ENCODE measurements at regions not wholly inside any gene's neighbourhood (a gene's known extent, or its start where the extent isn't known, plus 50 kb on each side); places are given as distances from the start of the nearest gene placed in this dataset.

GRCh38 chr3:36210840-36211651 lies 169.3 kb upstream of the STAC start:
- Histone ChIP-seq H3K36me3 (replicated peaks) (no peaks in the 10 kb centered on the region), H3K27ac (no peak overlapping the region), H3K4me3 (ENCODE audit: low read depth, low read length) (no peak overlapping the region), H3K27me3 (replicated peaks) (no peaks in the 10 kb centered on the region)
- no peak for TF ChIP-seq CTCF (IDR thresholded peaks at IDR 0.05; ENCODE audit: low read depth, low read length, missing control alignments)
- in situ Hi-C loops (cut with HindIII; ENCODE audit: low pct_ligation_motif_present, low sequenced_read_pairs) = no loop called here
- DNase-seq = no peak

- no peaks in the 10 kb centered on the region for H3K27me3 ChIP-seq (replicated peaks)
- no peak for DNase-seq
- no peak for TF ChIP-seq CTCF (IDR thresholded peaks at IDR 0.05; ENCODE audit: low read depth, low read length, missing control alignments)
- H3K4me3 ChIP-seq (ENCODE audit: low read depth, low read length) = no peak overlapping the region
- in situ Hi-C loops (cut with HindIII; ENCODE audit: low pct_ligation_motif_present, low sequenced_read_pairs) = no loop called here
- H3K36me3 ChIP-seq (replicated peaks) = no peaks in the 10 kb centered on the region
- no peak overlapping the region for H3K27ac ChIP-seq
Observed at GRCh38 chr3:36211652-36211999, 168.7 kb upstream of the STAC start.

GRCh38 chr3:36212251-36212650 lies 168.1 kb upstream of the STAC start:
- in situ Hi-C loops (cut with HindIII; ENCODE audit: low pct_ligation_motif_present, low sequenced_read_pairs) = no loop called here
- Histone ChIP-seq H3K27ac (no peak overlapping the region), H3K27me3 (replicated peaks) (no peaks in the 10 kb centered on the region), H3K4me3 (ENCODE audit: low read depth, low read length) (no peak overlapping the region), H3K36me3 (replicated peaks) (no peaks in the 10 kb centered on the region)
- no peak for TF ChIP-seq CTCF (IDR thresholded peaks at IDR 0.05; ENCODE audit: low read depth, low read length, missing control alignments)
- peak; percentile 43 for DNase-seq

- H3K4me3 ChIP-seq (ENCODE audit: low read depth, low read length) = no peak overlapping the region
- no peak for TF ChIP-seq CTCF (IDR thresholded peaks at IDR 0.05; ENCODE audit: low read depth, low read length, missing control alignments)
- in situ Hi-C loops (cut with HindIII; ENCODE audit: low pct_ligation_motif_present, low sequenced_read_pairs) = no loop called here
Observed at GRCh38 chr3:36214460-36214859, 165.8 kb upstream of the STAC start.

GRCh38 chr3:36215241-36215640 lies 165.1 kb upstream of the STAC start:
- TF ChIP-seq CTCF (IDR thresholded peaks at IDR 0.05; ENCODE audit: low read depth, low read length, missing control alignments) = no peak
- no peak overlapping the region for H3K27ac ChIP-seq

More at GRCh38 chr3:36214460-36214859, 165.8 kb upstream of the STAC start:
- H3K36me3 ChIP-seq (replicated peaks) = no peaks in the 10 kb centered on the region
- no peak for DNase-seq
- no peaks in the 10 kb centered on the region for H3K27me3 ChIP-seq (replicated peaks)
- no peak overlapping the region for H3K27ac ChIP-seq

GRCh38 chr3:36219398-36219797 lies 160.9 kb upstream of the STAC start:
- no peak overlapping the region for H3K4me3 ChIP-seq (ENCODE audit: low read depth, low read length)
- H3K36me3 ChIP-seq (replicated peaks) = no peaks in the 10 kb centered on the region
- TF ChIP-seq CTCF (IDR thresholded peaks at IDR 0.05; ENCODE audit: low read depth, low read length, missing control alignments) = no peak
- in situ Hi-C loops (cut with HindIII; ENCODE audit: low pct_ligation_motif_present, low sequenced_read_pairs) = no loop called here
- H3K27ac ChIP-seq = peak overlapping the region; percentile 73
- no peaks in the 10 kb centered on the region for H3K27me3 ChIP-seq (replicated peaks)
- DNase-seq = peak; percentile 44

More at GRCh38 chr3:36215241-36215640, 165.1 kb upstream of the STAC start:
- H3K4me3 ChIP-seq (ENCODE audit: low read depth, low read length) = no peak overlapping the region
- H3K36me3 ChIP-seq (replicated peaks) = no peaks in the 10 kb centered on the region
- in situ Hi-C loops (cut with HindIII; ENCODE audit: low pct_ligation_motif_present, low sequenced_read_pairs) = no loop called here
- no peaks in the 10 kb centered on the region for H3K27me3 ChIP-seq (replicated peaks)
- DNase-seq = no peak

Measured in brain microvascular endothelial cell (primary cell).